Suprapubic skin (tissue), 4 donors: ENCODE measurements at regions not wholly inside any gene's neighbourhood (a gene's known extent, or its start where the extent isn't known, plus 50 kb on each side); places are given as distances from the start of the nearest gene placed in this dataset.

Experiments
- DNase-seq, 2 donors: peaks; one replicate each; pipeline ENCODE4 v3.0.0-alpha.2; 2019; ENCODE audit warnings: low spot score in 2 of 2
- H3K27ac ChIP-seq: fragments of 200-600 bp; sonication (generic); one replicate; pipeline ENCODE4 v1.5.1; 2019
- H3K27me3 ChIP-seq: fragments of 200-600 bp; sonication (generic); one replicate; pipeline ENCODE4 v1.5.1; 2019
- H3K36me3 ChIP-seq: fragments of 200-600 bp; sonication (generic); one replicate; pipeline ENCODE4 v1.5.1; 2019
- H3K4me1 ChIP-seq: fragments of 200-600 bp; sonication (generic); one replicate; pipeline ENCODE4 v1.5.1; 2019
- H3K4me3 ChIP-seq: fragments of 200-600 bp; sonication (generic); one replicate; pipeline ENCODE4 v1.5.1; 2019; ENCODE audit warnings: mild to moderate bottlenecking
- H3K9me3 ChIP-seq: fragments of 200-600 bp; sonication (generic); one replicate; pipeline ENCODE4 v1.5.1; 2019
- EP300 ChIP-seq: sonication (generic); formaldehyde crosslinking; IDR thresholded peaks from one replicate; pipeline ENCODE4 v1.6.1; 2017; ENCODE audit warnings: antibody characterized with exemption
- POLR2A ChIP-seq, 2 donors: fragments of 450-650 bp; IDR thresholded peaks; one replicate each; pipeline ENCODE4 v1.6.1; 2017; ENCODE audit warnings: antibody characterized with exemption in 2 of 2, mild to moderate bottlenecking in 2 of 2, moderate library complexity in 2 of 2
- POLR2AphosphoS5 ChIP-seq, 3 donors: sonication (generic); formaldehyde crosslinking; IDR thresholded peaks; one replicate each; pipeline ENCODE4 v1.6.1; 2017; ENCODE audit warnings: antibody characterized with exemption in 3 of 3
- WGBS: methylation state at CpG from one replicate; pipeline ENCODE4 v1.1.5; 2018; 5-methylcytosine and 5-hydroxymethylcytosine counted together
- TF ChIP-seq, protein P1 (sequence below), 2 donors: fragments of 200-600 bp in 1 of 2; fragments of 450-650 bp in 1 of 2; sonication (generic) in 1 of 2; IDR thresholded peaks; one replicate each; pipeline ENCODE4 v1.5.1; 2016 to 2019; ENCODE audit warnings: antibody characterized with exemption in 2 of 2, mild to moderate bottlenecking in 1 of 2, moderate library complexity in 1 of 2

DNA sequence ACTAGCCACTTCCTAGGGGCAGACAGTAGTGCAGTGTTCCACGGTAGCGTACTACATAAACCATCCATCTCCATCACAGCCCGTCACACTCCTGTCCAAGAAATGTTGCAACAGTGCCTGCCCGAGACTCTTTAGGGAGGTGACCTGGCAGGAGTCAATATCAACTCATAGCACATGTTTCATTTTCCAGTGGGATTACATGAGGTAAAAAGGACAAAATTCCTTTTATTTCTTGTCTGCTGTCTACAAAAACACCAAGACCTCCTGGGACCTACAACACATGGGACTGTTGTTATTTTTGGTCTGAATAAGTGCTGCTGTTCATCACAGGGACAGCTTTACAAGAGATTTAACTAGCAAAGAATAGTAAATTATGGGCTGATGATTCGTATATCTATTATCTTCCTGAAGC, 99.9 kb downstream of the MPP7 start:
- Histone ChIP-seq H3K4me1 (peaks cover 2% of the 10 kb centered on the region), H3K4me3 (no peak overlapping the region), H3K36me3 (no peaks in the 10 kb centered on the region), H3K27ac (no peak overlapping the region), H3K27me3 (no peaks in the 10 kb centered on the region), H3K9me3 (peaks cover 7% of the 10 kb centered on the region)
- DNase-seq, result no peak
- 43% methylated on average over 5 of the region's 5 CpGs for WGBS
- TF ChIP-seq, protein P1, sequence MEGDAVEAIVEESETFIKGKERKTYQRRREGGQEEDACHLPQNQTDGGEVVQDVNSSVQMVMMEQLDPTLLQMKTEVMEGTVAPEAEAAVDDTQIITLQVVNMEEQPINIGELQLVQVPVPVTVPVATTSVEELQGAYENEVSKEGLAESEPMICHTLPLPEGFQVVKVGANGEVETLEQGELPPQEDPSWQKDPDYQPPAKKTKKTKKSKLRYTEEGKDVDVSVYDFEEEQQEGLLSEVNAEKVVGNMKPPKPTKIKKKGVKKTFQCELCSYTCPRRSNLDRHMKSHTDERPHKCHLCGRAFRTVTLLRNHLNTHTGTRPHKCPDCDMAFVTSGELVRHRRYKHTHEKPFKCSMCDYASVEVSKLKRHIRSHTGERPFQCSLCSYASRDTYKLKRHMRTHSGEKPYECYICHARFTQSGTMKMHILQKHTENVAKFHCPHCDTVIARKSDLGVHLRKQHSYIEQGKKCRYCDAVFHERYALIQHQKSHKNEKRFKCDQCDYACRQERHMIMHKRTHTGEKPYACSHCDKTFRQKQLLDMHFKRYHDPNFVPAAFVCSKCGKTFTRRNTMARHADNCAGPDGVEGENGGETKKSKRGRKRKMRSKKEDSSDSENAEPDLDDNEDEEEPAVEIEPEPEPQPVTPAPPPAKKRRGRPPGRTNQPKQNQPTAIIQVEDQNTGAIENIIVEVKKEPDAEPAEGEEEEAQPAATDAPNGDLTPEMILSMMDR (IDR thresholded peaks at IDR 0.05), result no peak
- TF ChIP-seq EP300 (no peak), POLR2AphosphoS5 (IDR thresholded peaks at IDR 0.05) (no peak), POLR2A (IDR thresholded peaks at IDR 0.05) (no peak)

DNA sequence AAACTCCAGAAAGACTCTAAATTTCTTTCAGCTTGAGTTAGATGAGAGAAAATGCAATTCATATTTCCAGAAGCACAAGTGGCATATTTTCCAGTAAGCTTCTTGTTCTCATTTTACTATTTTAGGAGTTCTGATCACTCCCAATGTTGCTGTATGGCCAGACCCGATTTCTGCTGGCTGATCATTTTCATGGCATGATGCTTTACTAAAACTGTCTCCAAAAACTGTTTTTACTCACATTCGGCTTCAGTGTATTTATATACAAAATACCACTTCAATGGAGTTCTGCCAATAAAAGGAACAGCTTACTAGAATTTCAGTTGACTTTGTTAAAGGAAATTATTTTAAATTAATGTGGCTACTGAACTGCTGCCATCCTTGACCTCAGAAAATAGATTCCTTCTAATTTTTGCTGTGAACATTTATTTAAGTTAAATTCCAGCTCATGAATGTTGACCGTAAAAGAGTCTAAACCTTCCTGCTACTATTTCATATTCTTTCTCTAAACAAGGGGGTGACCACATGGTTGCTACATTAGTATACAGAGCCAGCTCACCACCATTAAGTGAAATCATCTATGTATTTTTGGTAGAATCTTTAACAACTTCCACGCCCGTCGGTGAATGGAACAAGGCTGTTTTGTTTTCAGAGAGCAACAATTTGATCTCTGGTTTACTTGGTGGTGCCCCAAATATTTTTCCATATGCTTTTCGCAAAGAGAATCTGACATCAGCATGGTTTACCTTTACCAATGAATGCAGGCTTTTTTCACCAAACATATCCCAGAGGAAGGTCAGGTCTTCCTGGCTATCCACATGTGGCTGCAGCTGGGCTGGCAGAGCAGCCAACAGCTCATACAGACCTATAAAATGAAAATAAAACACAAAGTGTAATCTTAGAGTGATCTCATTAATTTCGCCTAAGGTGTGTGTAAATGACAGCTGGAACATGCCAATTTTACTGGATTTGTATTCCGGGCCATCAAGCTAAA, 101.2 kb downstream of the MPP7 start:
- DNase-seq, result no peak
- H3K9me3 ChIP-seq, result no peaks in the 10 kb centered on the region
- 65% methylated on average over 9 of the region's 9 CpGs for WGBS
- H3K36me3 ChIP-seq, result no peaks in the 10 kb centered on the region
- H3K27ac ChIP-seq, result no peak overlapping the region
- H3K4me1 ChIP-seq, result peaks cover 2% of the 10 kb centered on the region
- H3K4me3 ChIP-seq, result no peak overlapping the region
- no peaks in the 10 kb centered on the region for H3K27me3 ChIP-seq
- no peak for TF ChIP-seq POLR2A (IDR thresholded peaks at IDR 0.05)
- no peak for TF ChIP-seq POLR2AphosphoS5 (IDR thresholded peaks at IDR 0.05)
- TF ChIP-seq, protein P1 (IDR thresholded peaks at IDR 0.05), result no peak
- no peak for TF ChIP-seq EP300

DNA sequence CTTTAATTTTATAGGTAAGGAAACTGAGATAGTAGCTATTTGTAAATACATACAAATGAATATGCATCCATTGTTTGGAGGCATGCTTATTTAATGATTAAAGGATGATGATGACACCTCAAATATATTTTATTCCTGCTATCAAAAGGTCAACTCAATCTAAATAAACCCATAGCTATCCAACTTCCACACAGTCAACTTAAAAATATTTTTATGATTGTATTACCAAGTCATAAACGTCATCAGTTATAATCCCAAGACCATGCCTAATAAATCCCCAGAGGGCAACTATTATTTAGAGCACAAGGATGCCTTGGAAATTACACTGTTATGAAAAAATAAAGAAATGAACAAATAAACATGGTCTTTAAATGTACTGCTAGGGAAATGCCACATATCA, 102.1 kb downstream of the MPP7 start:
- TF ChIP-seq POLR2A (IDR thresholded peaks at IDR 0.05) (no peak), POLR2AphosphoS5 (IDR thresholded peaks at IDR 0.05) (no peak), EP300 (no peak)
- TF ChIP-seq, protein P1 (IDR thresholded peaks at IDR 0.05), result no peak
- no peaks in the 10 kb centered on the region for H3K27me3 ChIP-seq
- H3K36me3 ChIP-seq, result no peaks in the 10 kb centered on the region
- DNase-seq, result no peak
- no peak overlapping the region for H3K27ac ChIP-seq
- no peaks in the 10 kb centered on the region for H3K9me3 ChIP-seq
- WGBS, result 42% methylated on average over 1 of the region's 1 CpG
- peaks cover 2% of the 10 kb centered on the region for H3K4me1 ChIP-seq
- H3K4me3 ChIP-seq, result no peak overlapping the region

DNA sequence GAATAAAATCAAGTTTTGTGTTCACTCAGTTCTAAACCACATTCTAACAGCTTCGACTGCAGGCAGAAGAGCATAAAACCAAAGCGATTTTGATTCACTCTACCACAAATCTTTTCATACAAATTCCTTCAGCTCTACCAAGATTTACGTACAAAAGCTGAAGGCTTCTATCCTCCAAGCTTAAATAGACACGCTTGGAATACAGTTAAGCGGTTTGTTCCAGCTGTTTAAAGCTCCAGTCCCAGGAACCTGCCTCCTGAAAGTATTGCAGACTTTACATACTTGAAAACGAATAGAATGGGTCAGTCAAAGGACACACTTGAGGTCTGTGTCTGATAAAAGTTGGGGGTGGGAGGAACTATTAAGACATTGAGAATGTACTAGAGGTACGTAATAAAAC, 102.9 kb downstream of the MPP7 start:
- WGBS, result 90% methylated on average over 7 of the region's 7 CpGs
- no peak for DNase-seq
- Histone ChIP-seq H3K36me3 (no peaks in the 10 kb centered on the region), H3K27ac (no peak overlapping the region), H3K4me3 (no peak overlapping the region), H3K9me3 (no peaks in the 10 kb centered on the region), H3K4me1 (peaks cover 2% of the 10 kb centered on the region), H3K27me3 (no peaks in the 10 kb centered on the region)
- no peak for TF ChIP-seq POLR2AphosphoS5 (IDR thresholded peaks at IDR 0.05)
- TF ChIP-seq POLR2A (IDR thresholded peaks at IDR 0.05), result no peak

DNA sequence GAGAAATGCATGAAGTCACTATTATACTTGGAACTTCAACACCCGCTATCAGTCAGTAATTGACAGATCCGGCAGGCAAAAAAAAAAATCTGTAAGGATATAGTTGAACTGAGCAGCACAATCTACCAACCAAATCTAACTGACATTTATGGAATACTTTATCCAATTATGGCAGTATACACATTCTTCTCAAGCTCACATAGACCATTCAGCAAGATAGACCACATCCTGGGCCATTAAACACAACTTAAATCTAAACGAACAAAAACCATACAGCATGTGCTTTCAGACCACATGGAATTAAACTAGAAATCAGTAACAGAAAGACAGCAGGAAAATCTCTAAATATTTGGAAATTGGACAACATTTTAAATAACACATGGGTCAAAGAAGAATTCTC, 112.7 kb downstream of the MPP7 start:
- H3K4me3 ChIP-seq, result no peak overlapping the region
- no peaks in the 10 kb centered on the region for H3K9me3 ChIP-seq
- H3K27me3 ChIP-seq, result no peaks in the 10 kb centered on the region
- no peak for DNase-seq
- H3K36me3 ChIP-seq, result no peaks in the 10 kb centered on the region
- H3K4me1 ChIP-seq, result no peaks in the 10 kb centered on the region
- WGBS, result 81% methylated on average over 3 of the region's 3 CpGs
- no peak overlapping the region for H3K27ac ChIP-seq
- TF ChIP-seq POLR2A (IDR thresholded peaks at IDR 0.05), result no peak
- no peak for TF ChIP-seq EP300
- no peak for TF ChIP-seq POLR2AphosphoS5 (IDR thresholded peaks at IDR 0.05)
- TF ChIP-seq, protein P1 (IDR thresholded peaks at IDR 0.05), result no peak
